ENCODE measurements at regions not wholly inside any gene's neighbourhood (a gene's known extent, or its start where the extent isn't known, plus 50 kb on each side); places are given as distances from the start of the nearest gene placed in this dataset.

DNA sequence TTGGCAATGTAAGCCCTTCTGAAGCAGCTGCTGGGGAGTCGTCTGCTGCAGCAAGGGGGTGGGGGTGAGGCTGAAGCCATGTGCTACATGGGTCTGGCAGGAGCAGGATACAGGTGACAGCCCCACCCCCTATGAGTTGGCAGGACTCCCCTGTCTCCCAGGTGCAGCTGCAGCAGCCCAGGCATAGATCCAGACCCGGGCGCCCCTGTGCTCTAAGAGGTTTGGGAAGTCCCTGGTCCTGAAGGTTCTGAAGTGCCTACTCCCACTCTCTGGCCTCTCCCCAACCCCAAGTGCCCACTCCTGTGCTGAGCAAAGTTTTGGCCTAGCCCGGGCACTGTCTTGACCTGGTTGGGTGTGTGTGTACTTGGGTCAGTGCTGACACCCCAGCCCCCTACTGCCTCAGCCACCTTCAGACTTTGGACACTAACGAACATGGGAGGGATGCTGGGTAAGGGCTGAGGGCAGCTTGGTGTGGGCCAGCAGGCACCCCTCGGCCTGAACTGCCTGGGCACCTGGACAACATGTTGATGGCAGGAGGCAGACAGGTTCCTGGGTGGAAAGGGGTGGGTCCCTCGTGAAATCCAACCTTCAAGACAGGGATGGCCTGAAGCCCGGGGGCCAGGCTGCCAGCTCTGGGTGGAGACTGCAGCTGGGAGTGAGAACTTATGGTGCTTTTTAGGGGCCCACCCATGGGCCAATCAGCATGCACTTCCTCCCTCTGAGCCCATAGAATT lies 54.1 kb upstream of the SLITRK6 start:
- Histone ChIP-seq H3K4me1 (ENCODE audit: insufficient read depth) (no peaks in the 10 kb centered on the region), H3K4me3 (no peak overlapping the region), H3K36me3 (no peaks in the 10 kb centered on the region), H3K27ac (no peak overlapping the region), H3K9me3 (no peaks in the 10 kb centered on the region), H3K27me3 (no peaks in the 10 kb centered on the region)
- no peak for TF ChIP-seq EP300 (IDR thresholded peaks at IDR 0.05)
- TF ChIP-seq POLR2A (IDR thresholded peaks at IDR 0.05) = no peak
- TF ChIP-seq, protein P1, sequence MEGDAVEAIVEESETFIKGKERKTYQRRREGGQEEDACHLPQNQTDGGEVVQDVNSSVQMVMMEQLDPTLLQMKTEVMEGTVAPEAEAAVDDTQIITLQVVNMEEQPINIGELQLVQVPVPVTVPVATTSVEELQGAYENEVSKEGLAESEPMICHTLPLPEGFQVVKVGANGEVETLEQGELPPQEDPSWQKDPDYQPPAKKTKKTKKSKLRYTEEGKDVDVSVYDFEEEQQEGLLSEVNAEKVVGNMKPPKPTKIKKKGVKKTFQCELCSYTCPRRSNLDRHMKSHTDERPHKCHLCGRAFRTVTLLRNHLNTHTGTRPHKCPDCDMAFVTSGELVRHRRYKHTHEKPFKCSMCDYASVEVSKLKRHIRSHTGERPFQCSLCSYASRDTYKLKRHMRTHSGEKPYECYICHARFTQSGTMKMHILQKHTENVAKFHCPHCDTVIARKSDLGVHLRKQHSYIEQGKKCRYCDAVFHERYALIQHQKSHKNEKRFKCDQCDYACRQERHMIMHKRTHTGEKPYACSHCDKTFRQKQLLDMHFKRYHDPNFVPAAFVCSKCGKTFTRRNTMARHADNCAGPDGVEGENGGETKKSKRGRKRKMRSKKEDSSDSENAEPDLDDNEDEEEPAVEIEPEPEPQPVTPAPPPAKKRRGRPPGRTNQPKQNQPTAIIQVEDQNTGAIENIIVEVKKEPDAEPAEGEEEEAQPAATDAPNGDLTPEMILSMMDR (IDR thresholded peaks at IDR 0.05) = no peak
- DNase-seq = no peak
- 57 to 69% (median 65%) methylated on average over 7 to 8 of the region's 8 CpGs for WGBS, 3 donors
- intact Hi-C loops (cut with DNase I) = no loop called here
